ENCODE measurements at regions not wholly inside any gene's neighbourhood (a gene's known extent, or its start where the extent isn't known, plus 50 kb on each side); places are given as distances from the start of the nearest gene placed in this dataset.

DNA sequence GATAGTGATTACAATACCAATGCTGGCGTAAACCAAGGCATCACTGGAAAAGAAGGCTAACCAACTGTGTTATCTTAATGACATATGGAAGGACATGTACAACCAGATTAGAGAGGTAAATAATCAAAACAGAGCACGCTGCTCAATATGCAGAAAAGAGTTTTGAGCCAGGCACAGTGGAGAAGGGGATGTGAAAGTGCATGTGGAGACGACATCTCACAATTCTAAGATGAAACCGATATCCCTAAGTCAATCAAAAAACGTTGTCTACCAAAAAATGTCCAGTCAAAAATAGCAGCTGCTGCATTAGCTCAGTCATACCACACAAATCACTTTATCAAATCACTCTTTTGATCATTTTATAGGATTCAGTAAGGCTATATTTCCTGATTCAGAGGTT is 116.3 kb upstream of the OLIG2 start:
- Mint-ChIP-seq H3K27ac (ENCODE audit: unreplicated experiment) (no peak overlapping the region), H3K4me3 (ENCODE audit: unreplicated experiment) (no peak overlapping the region), H3K27me3 (ENCODE audit: unreplicated experiment) (no peaks in the 10 kb centered on the region), H3K9me3 (ENCODE audit: unreplicated experiment) (no peaks in the 10 kb centered on the region), H3K36me3 (ENCODE audit: low read depth, unreplicated experiment) (no peaks in the 10 kb centered on the region), H3K4me1 (ENCODE audit: unreplicated experiment) (peaks cover 5% of the 10 kb centered on the region)
- DNase-seq (ENCODE audit: low spot score): no peak
- TF ChIP-seq, protein P1, sequence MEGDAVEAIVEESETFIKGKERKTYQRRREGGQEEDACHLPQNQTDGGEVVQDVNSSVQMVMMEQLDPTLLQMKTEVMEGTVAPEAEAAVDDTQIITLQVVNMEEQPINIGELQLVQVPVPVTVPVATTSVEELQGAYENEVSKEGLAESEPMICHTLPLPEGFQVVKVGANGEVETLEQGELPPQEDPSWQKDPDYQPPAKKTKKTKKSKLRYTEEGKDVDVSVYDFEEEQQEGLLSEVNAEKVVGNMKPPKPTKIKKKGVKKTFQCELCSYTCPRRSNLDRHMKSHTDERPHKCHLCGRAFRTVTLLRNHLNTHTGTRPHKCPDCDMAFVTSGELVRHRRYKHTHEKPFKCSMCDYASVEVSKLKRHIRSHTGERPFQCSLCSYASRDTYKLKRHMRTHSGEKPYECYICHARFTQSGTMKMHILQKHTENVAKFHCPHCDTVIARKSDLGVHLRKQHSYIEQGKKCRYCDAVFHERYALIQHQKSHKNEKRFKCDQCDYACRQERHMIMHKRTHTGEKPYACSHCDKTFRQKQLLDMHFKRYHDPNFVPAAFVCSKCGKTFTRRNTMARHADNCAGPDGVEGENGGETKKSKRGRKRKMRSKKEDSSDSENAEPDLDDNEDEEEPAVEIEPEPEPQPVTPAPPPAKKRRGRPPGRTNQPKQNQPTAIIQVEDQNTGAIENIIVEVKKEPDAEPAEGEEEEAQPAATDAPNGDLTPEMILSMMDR (IDR thresholded peaks at IDR 0.05; ENCODE audit: unreplicated experiment): no peak

DNA sequence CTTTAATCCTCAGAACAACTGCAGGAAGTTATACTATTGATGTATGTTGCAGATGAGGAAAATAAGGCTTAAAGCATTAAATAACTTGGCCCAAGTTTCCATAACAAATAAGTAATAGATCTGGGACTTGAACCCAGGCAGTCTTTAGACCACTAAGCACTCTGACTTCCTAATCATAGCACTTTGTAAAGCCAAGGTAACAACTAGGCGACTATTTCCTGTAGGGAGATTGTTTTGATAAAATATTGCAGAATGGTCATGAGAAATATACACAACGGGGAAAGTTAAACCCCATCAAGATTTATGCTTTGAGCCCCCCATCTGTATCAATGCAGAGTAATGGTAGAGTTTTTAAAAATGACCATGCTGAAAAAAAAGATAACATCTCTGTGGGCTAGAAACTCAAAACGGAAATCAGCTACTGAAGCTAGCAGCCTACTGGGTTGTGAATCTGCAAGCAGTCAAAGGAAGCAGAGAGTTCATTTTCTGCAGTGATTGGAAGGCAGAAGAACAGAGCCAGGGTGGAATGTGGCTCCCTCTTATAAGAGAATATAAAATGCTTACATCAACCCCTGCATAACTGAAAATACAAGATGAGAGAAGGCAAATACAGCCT is 111.2 kb upstream of the OLIG2 start:
- Mint-ChIP-seq H3K9me3 (ENCODE audit: unreplicated experiment) (no peaks in the 10 kb centered on the region), H3K4me3 (ENCODE audit: unreplicated experiment) (no peak overlapping the region), H3K27me3 (ENCODE audit: unreplicated experiment) (no peaks in the 10 kb centered on the region), H3K27ac (ENCODE audit: unreplicated experiment) (no peak overlapping the region), H3K36me3 (ENCODE audit: low read depth, unreplicated experiment) (no peaks in the 10 kb centered on the region), H3K4me1 (ENCODE audit: unreplicated experiment) (peaks cover 8% of the 10 kb centered on the region)
- TF ChIP-seq, protein P1 (IDR thresholded peaks at IDR 0.05; ENCODE audit: unreplicated experiment): no peak
- DNase-seq (ENCODE audit: low spot score): no peak

DNA sequence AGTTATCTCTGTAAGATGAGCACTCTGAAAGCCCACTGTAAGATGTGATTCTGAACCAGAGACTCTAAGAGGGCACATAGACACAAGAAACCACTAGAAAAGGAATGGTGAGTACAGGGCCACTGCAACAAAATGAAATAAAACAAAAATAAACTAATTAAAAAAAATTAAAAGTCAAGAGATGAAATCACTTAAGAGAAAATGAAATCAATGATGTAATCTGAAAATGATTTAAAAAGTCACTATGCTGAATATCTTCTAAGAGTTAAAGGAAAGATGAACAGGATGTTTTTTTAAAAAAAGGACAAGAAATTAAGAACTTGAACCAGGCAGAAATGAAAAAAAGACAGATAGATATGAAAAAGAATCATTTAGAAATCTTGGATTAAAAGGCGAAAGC is 110.6 kb upstream of the OLIG2 start:
- Mint-ChIP-seq H3K27me3 (ENCODE audit: unreplicated experiment) (no peaks in the 10 kb centered on the region), H3K4me3 (ENCODE audit: unreplicated experiment) (no peak overlapping the region), H3K9me3 (ENCODE audit: unreplicated experiment) (no peaks in the 10 kb centered on the region), H3K27ac (ENCODE audit: unreplicated experiment) (no peak overlapping the region), H3K36me3 (ENCODE audit: low read depth, unreplicated experiment) (no peaks in the 10 kb centered on the region), H3K4me1 (ENCODE audit: unreplicated experiment) (peaks cover 8% of the 10 kb centered on the region)
- TF ChIP-seq, protein P1 (IDR thresholded peaks at IDR 0.05; ENCODE audit: unreplicated experiment): no peak
- DNase-seq (ENCODE audit: low spot score): no peak

DNA sequence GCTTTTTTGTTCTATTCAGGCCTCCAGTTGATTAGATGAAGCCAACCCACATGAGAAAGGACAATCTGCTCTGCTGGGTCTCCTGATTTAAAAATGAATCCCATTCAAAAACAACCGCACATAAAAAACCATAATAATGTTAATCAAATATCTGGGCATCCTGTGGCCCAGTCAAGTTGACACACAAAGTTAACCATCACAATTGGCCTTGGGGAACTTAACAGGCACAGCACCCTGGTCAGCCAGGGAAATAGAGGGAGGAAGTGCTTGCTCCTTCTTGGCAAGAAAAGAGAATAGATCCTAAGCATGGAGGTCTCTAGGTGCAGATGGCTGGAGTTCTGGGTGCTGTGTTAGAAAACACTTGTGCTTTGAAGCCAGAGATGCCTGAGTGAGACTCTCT is 109.6 kb upstream of the OLIG2 start:
- H3K4me1 Mint-ChIP-seq (ENCODE audit: unreplicated experiment): peaks cover 8% of the 10 kb centered on the region
- no peak overlapping the region for H3K27ac Mint-ChIP-seq (ENCODE audit: unreplicated experiment)
- TF ChIP-seq, protein P1 (IDR thresholded peaks at IDR 0.05; ENCODE audit: unreplicated experiment): no peak
- H3K4me3 Mint-ChIP-seq (ENCODE audit: unreplicated experiment): no peak overlapping the region
- no peaks in the 10 kb centered on the region for H3K36me3 Mint-ChIP-seq (ENCODE audit: low read depth, unreplicated experiment)
- H3K9me3 Mint-ChIP-seq (ENCODE audit: unreplicated experiment): no peaks in the 10 kb centered on the region
- no peak for DNase-seq (ENCODE audit: low spot score)
- peaks cover 2% of the 10 kb centered on the region for H3K27me3 Mint-ChIP-seq (ENCODE audit: unreplicated experiment)

DNA sequence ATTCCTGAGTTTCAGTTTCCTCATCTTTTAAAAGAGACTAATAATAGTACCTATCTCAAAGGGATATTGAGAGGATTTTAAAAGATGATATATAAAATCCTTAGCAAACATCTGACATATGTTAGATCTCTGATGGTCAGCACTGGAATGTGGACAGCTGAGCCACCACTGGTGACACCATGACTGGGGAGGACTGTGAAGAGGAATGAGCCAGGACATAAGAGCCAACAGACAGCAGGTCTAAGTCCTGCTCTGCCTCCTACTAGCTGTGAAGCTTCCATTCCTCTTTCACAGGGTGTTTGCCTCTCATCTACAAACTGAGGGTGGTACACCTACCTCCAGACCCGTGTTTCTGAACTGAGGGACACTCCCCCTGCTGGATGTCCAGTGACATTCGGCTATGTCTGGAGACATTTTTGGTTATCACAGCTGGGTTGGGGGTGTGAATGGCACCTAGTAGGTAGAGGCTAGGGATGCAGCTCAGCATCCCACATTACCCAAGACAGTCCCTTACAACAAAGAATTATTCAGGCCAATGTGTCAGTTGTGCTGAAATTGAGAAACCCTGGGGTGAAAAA is 109.1 kb upstream of the OLIG2 start:
- no peak overlapping the region for H3K27ac Mint-ChIP-seq (ENCODE audit: unreplicated experiment)
- no peak overlapping the region for H3K4me3 Mint-ChIP-seq (ENCODE audit: unreplicated experiment)
- H3K4me1 Mint-ChIP-seq (ENCODE audit: unreplicated experiment): peaks cover 8% of the 10 kb centered on the region
- DNase-seq (ENCODE audit: low spot score): no peak
- no peaks in the 10 kb centered on the region for H3K9me3 Mint-ChIP-seq (ENCODE audit: unreplicated experiment)
- H3K27me3 Mint-ChIP-seq (ENCODE audit: unreplicated experiment): peaks cover 2% of the 10 kb centered on the region
- no peaks in the 10 kb centered on the region for H3K36me3 Mint-ChIP-seq (ENCODE audit: low read depth, unreplicated experiment)
- TF ChIP-seq, protein P1 (IDR thresholded peaks at IDR 0.05; ENCODE audit: unreplicated experiment): peak; percentile 42
